Epithelial cell of esophagus (primary cell): ENCODE measurements at regions not wholly inside any gene's neighbourhood (a gene's known extent, or its start where the extent isn't known, plus 50 kb on each side); places are given as distances from the start of the nearest gene placed in this dataset.

Source experiments
- DNase-seq: peaks from one replicate; pipeline ENCODE4 v3.0.0; 2010; ENCODE audit warnings: low read depth
- H3K4me3 ChIP-seq: 2 replicates; pipeline ENCODE4 v1.5.1; 2011; ENCODE audit warnings: mild to moderate bottlenecking, low read length, control low read depth
- CTCF ChIP-seq: IDR thresholded peaks from 2 replicates; pipeline ENCODE4 v1.5.1; 2011; ENCODE audit warnings: low read depth, mild to moderate bottlenecking, low read length, control low read depth, inconsistent platforms; ENCODE audit not compliant: insufficient read depth; ENCODE audit errors: missing control alignments

GRCh38 chr2:195356920-195357440 is 300.0 kb upstream of the SLC39A10 start:
- H3K4me3 ChIP-seq: no peak overlapping the region
- no peak for DNase-seq
- no peak for TF ChIP-seq CTCF

GRCh38 chr2:195356026-195356425 is 301.0 kb upstream of the SLC39A10 start:
- DNase-seq: no peak
- no peak for TF ChIP-seq CTCF
- H3K4me3 ChIP-seq: no peak overlapping the region

DNA sequence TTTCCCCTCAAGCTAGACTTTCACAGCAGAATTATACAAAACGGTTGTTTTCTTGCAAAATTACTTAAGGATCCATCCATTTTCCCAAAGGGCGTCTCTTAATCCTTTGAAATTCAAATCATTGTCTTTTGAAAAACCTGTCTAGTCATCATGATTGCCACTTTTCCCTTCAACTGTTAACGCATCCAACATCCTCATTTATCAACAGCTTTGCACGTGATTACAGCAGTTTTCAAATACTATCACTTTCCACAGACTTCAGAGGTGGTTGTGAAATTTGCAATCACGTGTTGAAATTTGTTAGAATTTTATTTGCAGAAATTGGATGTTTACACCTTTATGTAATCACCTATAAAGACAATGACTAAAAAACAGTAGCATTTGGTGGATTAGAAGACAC is 304.4 kb upstream of the SLC39A10 start:
- no peak for TF ChIP-seq CTCF
- H3K4me3 ChIP-seq: no peak overlapping the region
- DNase-seq: no peak

- TF ChIP-seq CTCF: no peak
Observed at GRCh38 chr2:195343942-195344530, 313.0 kb upstream of the SLC39A10 start.

GRCh38 chr2:195343540-195343939 is 313.5 kb upstream of the SLC39A10 start:
- no peak overlapping the region for H3K4me3 ChIP-seq
- no peak for DNase-seq
- TF ChIP-seq CTCF: no peak

More at GRCh38 chr2:195343942-195344530, 313.0 kb upstream of the SLC39A10 start:
- no peak overlapping the region for H3K4me3 ChIP-seq
- DNase-seq: no peak

DNA sequence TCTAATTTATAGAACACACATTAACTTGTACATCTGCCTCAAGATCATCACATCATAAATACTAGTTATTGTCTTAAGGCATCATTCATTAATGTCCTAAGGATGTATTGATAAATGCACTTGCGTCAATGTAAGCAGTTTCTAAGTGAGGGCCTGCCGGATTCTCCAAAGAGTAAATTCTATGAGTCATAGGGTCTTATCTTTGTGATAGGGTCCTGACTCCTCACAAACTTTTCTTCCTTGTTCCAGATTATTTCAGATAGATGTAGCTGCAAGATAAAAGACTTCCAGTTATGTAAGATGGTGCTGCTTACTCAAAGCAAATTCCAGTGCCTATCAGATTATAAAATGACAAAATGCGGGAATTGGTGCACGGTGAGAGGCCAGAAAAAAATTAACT is 315.0 kb upstream of the SLC39A10 start:
- no peak for DNase-seq
- no peak for TF ChIP-seq CTCF
- H3K4me3 ChIP-seq: no peak overlapping the region

DNA sequence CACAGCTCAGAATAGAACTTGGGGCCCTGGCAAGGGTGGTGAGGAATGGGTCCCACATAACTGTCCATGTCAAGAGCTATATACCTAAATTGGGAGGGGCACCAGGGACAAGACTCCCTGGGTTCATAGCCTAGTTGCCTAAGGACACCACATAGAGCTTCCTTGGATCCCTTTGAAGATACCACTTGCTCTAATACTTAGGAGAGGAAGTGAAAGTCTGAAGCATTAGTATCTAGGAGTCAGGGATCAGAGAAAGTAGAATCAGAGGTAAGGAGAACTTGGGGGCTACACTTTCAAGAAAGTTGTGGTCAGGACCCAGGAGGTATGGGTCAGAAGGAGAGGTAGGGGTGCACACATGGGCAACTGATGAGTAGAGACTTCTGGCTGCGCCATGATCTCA is 318.2 kb upstream of the SLC39A10 start:
- no peak for TF ChIP-seq CTCF
- DNase-seq: no peak
- H3K4me3 ChIP-seq: no peak overlapping the region
